Fibroblast of lung (primary cell): ENCODE measurements at regions not wholly inside any gene's neighbourhood (a gene's known extent, or its start where the extent isn't known, plus 50 kb on each side); places are given as distances from the start of the nearest gene placed in this dataset.

Source experiments
- DNase-seq, 2 donors: peaks; one replicate each; pipeline versions ENCODE4 v3.0.0 to v3.0.0-alpha.2; 2010; ENCODE audit warnings: low read depth in 2 of 2
- H2AFZ ChIP-seq: 2 replicates; pipeline ENCODE4 v1.5.1; 2012; ENCODE audit warnings: low read length, control low read depth, inconsistent platforms
- H3K27ac ChIP-seq: 2 replicates; pipeline ENCODE4 v1.5.1; 2011; ENCODE audit warnings: low read length, control low read depth; ENCODE audit not compliant: insufficient read depth
- H3K27me3 ChIP-seq: 2 replicates; pipeline ENCODE4 v1.5.1; 2011; ENCODE audit warnings: mild to moderate bottlenecking, low read length; ENCODE audit not compliant: control insufficient read depth, insufficient read depth
- H3K36me3 ChIP-seq: 2 replicates; pipeline ENCODE4 v1.5.1; 2011; ENCODE audit warnings: low read length; ENCODE audit not compliant: control insufficient read depth, insufficient read depth
- H3K4me1 ChIP-seq: 2 replicates; pipeline ENCODE4 v1.5.1; 2011; ENCODE audit warnings: low read length; ENCODE audit not compliant: control insufficient read depth, insufficient read depth; ENCODE audit errors: extremely low read depth
- H3K4me2 ChIP-seq: 2 replicates; pipeline ENCODE4 v1.5.1; 2011; ENCODE audit warnings: low read length, control low read depth; ENCODE audit not compliant: insufficient read depth; ENCODE audit errors: extremely low read depth
- H3K4me3 ChIP-seq, 4 experiments: fragments of 200-600 bp in 1 of 4; sonication (generic) in 1 of 4; replicated peaks in 1 of 4; 2 replicates each; pipeline ENCODE4 v1.5.1; 2011 to 2016; ENCODE audit warnings: low read length in 4 of 4, low read depth in 3 of 4, mild to moderate bottlenecking in 3 of 4, control low read depth in 2 of 4, inconsistent platforms in 1 of 4, mixed read lengths in 1 of 4; ENCODE audit not compliant: insufficient read depth in 1 of 4; ENCODE audit errors: control extremely low read depth in 1 of 4
- H3K79me2 ChIP-seq: 2 replicates; pipeline ENCODE4 v1.5.1; 2012; ENCODE audit warnings: mild to moderate bottlenecking, low read length, inconsistent platforms; ENCODE audit not compliant: control insufficient read depth, insufficient read depth
- H3K9ac ChIP-seq: 2 replicates; pipeline ENCODE4 v1.5.1; 2011; ENCODE audit warnings: mild to moderate bottlenecking, low read length, control low read depth; ENCODE audit not compliant: insufficient read depth
- H3K9me3 ChIP-seq: 2 replicates; pipeline ENCODE4 v1.5.1; 2012; ENCODE audit warnings: low read depth, low read length; ENCODE audit not compliant: control insufficient read depth, insufficient read depth
- H4K20me1 ChIP-seq: 2 replicates; pipeline ENCODE4 v1.5.1; 2011; ENCODE audit warnings: low read length; ENCODE audit not compliant: control insufficient read depth, insufficient read depth; ENCODE audit errors: extremely low read depth
- CTCF ChIP-seq, 2 donors: IDR thresholded peaks in 1 of 2; conservative IDR thresholded peaks in 1 of 2; 1 replicate in 1 of 2; 2 replicates in 1 of 2; pipeline ENCODE4 v1.5.1; 2011 to 2012; ENCODE audit warnings: low read length in 2 of 2, control low read depth in 1 of 2, inconsistent platforms in 1 of 2, low read depth in 1 of 2, mild to moderate bottlenecking in 1 of 2
- EZH2 ChIP-seq: IDR thresholded peaks from 2 replicates; pipeline ENCODE4 v1.5.1; 2012; ENCODE audit warnings: low read length, control low read depth, mild to moderate bottlenecking; ENCODE audit errors: missing control alignments

- no peaks in the 10 kb centered on the region for H3K79me2 ChIP-seq
- DNase-seq = no peak
- no peaks in the 10 kb centered on the region for H3K9me3 ChIP-seq
- H3K27ac ChIP-seq = no peak overlapping the region
- TF ChIP-seq EZH2 (no peak), CTCF (conservative IDR thresholded peaks at IDR 0.05 in 1 of 2, IDR thresholded peaks at IDR 0.05 in 1 of 2; ENCODE audit: low read depth in 1 of 2, low read length in 2 of 2) (no peak)
- no peak overlapping the region for H3K4me2 ChIP-seq
- no peaks in the 10 kb centered on the region for H3K36me3 ChIP-seq
- H2AFZ ChIP-seq = no peak overlapping the region
- H3K4me1 ChIP-seq = no peaks in the 10 kb centered on the region
- H3K27me3 ChIP-seq = no peaks in the 10 kb centered on the region
- H3K9ac ChIP-seq = no peak overlapping the region
- no peaks in the 10 kb centered on the region for H4K20me1 ChIP-seq
- no peak overlapping the region for H3K4me3 ChIP-seq
These were observed 372.9 kb upstream of the NDST3 start for GRCh38 chr4:117661091-117662072.

GRCh38 chr4:117664706-117665444 lies 369.4 kb upstream of the NDST3 start:
- H3K4me3 ChIP-seq = no peak overlapping the region
- peak in 1 of 2 donors; percentile 39 for DNase-seq
- H3K9ac ChIP-seq = no peak overlapping the region
- H3K27ac ChIP-seq = no peak overlapping the region
- H3K4me1 ChIP-seq = no peaks in the 10 kb centered on the region
- no peaks in the 10 kb centered on the region for H3K36me3 ChIP-seq
- H2AFZ ChIP-seq = no peak overlapping the region
- TF ChIP-seq EZH2 (no peak), CTCF (conservative IDR thresholded peaks at IDR 0.05 in 1 of 2, IDR thresholded peaks at IDR 0.05 in 1 of 2; ENCODE audit: low read depth in 1 of 2, low read length in 2 of 2) (no peak)
- no peaks in the 10 kb centered on the region for H3K27me3 ChIP-seq
- no peaks in the 10 kb centered on the region for H3K79me2 ChIP-seq
- H3K4me2 ChIP-seq = no peak overlapping the region
- no peaks in the 10 kb centered on the region for H4K20me1 ChIP-seq
- H3K9me3 ChIP-seq = no peaks in the 10 kb centered on the region

- no peaks in the 10 kb centered on the region for H4K20me1 ChIP-seq
- H3K36me3 ChIP-seq = no peaks in the 10 kb centered on the region
- H2AFZ ChIP-seq = no peak overlapping the region
- no peaks in the 10 kb centered on the region for H3K79me2 ChIP-seq
- no peaks in the 10 kb centered on the region for H3K27me3 ChIP-seq
- no peak overlapping the region for H3K4me2 ChIP-seq
- H3K4me3 ChIP-seq = no peak overlapping the region
- TF ChIP-seq CTCF (conservative IDR thresholded peaks at IDR 0.05 in 1 of 2, IDR thresholded peaks at IDR 0.05 in 1 of 2; ENCODE audit: low read depth in 1 of 2, low read length in 2 of 2) (no peak), EZH2 (no peak)
- no peak overlapping the region for H3K9ac ChIP-seq
- H3K27ac ChIP-seq = no peak overlapping the region
- H3K4me1 ChIP-seq = no peaks in the 10 kb centered on the region
- DNase-seq = no peak
- H3K9me3 ChIP-seq = no peaks in the 10 kb centered on the region
These were observed 358.1 kb upstream of the NDST3 start for GRCh38 chr4:117676153-117676552.
